ENCODE measurements at regions not wholly inside any gene's neighbourhood (a gene's known extent, or its start where the extent isn't known, plus 50 kb on each side); places are given as distances from the start of the nearest gene placed in this dataset.

DNA sequence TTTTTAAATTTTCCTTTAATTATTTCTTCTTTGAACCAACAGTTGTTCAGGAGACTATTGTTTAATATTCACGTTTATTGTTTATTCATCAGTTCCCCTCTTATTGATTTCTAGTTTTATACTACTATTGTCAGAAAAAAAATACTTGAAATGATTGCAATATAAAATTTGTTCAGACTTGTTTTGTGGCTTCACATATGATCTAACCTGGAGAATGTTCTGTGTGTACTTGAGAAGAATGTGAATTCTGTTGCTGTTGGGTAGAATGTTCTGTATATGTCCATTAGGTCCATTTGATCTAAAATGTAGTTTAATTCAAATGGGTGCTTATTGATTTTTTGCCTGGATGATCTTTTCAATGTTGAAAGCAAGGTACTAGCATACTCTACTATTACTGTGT, 408.7 kb upstream of the RIOK2 start:
- no peak for DNase-seq (ENCODE audit: low spot score)

DNA sequence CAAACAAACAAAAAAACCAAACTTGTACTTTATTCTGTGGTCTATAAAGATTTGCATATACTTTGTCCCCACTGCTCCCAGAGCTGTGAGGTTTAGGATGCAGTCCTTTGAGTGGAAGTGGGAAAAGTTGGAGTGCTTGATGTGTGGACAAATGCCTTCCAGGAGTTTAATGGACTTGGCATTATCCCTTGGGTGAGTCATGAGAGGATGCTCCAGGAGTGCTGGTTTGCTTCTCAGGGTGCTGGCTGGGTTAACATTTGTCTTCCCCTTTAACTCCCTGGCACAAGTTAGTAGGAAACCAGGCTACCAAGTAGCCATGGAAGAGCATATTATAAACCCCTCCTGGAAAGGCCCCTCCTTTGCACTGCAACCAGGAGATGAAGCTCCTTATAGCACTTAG, 417.4 kb upstream of the RIOK2 start:
- no peak for DNase-seq (ENCODE audit: low spot score)

GRCh38 chr5:97601651-97602050, 418.6 kb upstream of the RIOK2 start:
- no peak for DNase-seq (ENCODE audit: low spot score)

GRCh38 chr5:97606531-97606930, 423.5 kb upstream of the RIOK2 start:
- no peak for DNase-seq (ENCODE audit: low spot score)

DNA sequence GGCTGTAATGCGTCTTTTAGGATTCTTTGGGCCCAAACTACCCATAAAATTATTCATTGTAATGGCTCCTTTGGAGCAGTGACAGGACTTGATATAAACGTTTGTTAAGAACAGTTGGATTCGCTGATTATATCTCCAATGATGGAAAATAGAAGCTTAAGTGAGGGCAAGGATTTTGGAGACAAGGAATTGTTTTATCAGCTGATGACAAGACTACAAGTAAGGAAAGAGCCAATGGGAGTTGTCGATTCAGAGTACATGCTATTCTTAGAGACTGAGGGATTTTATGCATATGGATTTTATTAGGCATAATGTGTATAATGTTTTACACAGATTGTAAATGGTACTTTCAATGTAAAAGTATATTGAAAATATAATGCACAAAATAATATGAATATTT, 425.5 kb upstream of the RIOK2 start:
- no peak for DNase-seq (ENCODE audit: low spot score)

DNA sequence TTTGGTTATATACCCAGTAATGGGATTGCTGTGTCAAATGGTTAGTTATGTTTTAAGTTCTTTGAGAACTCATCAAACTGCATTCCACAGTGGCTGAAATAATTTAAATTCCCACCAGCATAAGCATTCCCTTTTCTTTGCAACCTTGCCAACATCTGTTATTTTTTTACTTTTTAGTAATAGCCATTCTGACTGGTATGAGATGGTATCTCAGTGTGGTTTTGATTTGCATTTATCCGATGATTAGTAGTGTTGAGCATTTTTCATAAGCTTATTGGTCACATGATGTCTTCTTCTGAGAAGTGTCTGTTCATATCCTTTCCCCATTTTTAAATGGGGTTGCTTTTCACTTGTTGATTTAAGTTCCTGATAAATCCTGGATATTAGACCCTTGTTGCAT, 435.7 kb upstream of the RIOK2 start:
- no peak for DNase-seq (ENCODE audit: low spot score)

- no peak for DNase-seq (ENCODE audit: low spot score)
Measured at GRCh38 chr5:97623441-97623840, 440.4 kb upstream of the RIOK2 start.

- DNase-seq (ENCODE audit: low spot score) = no peak
Measured at GRCh38 chr5:97624886-97625285, 441.8 kb upstream of the RIOK2 start.

GRCh38 chr5:97627272-97627671, 444.2 kb upstream of the RIOK2 start:
- DNase-seq (ENCODE audit: low spot score) = no peak

GRCh38 chr5:97628031-97628430, 445.0 kb upstream of the RIOK2 start:
- no peak for DNase-seq (ENCODE audit: low spot score)

GRCh38 chr5:97628807-97629206, 445.8 kb upstream of the RIOK2 start:
- no peak for DNase-seq (ENCODE audit: low spot score)

GRCh38 chr5:97629276-97629675, 446.2 kb upstream of the RIOK2 start:
- no peak for DNase-seq (ENCODE audit: low spot score)

DNA sequence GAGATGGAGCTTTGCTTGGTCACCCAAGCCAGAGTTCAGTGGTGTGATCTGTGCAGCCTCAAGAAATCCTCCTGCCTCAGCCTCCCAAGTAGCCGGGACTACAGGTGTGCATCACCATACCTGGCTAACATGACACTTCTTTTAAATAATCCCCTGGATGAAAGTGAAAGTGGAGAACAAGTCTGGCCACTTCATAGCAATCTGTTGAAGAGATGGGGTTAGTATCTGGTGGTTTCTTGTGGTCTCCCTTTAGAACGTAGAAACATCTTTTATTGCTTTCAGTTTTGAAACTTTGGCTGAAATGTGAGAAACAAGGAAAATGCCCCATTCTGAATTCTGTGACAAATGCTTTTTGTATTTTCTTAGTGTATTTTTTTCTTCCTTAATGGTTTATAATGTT, 452.5 kb upstream of the RIOK2 start:
- no peak for DNase-seq (ENCODE audit: low spot score)

DNA sequence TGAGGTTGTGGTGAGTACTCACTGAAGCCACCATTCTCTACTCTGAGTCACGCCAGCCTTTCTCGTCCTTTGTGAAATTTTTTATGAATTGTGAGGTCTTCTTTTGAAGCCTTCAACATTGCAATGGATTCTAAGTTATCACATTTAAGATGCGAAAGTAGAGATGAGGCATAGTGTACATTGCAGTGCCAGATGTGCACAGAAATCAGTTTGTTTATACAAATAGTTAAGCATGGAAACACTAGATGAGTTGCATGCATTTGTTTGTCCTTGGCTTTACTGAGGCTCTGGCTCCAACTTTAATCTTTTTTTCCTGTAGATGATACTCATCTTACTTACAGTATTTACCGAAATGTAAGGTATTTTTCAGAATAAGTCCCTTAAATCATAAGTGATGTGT, 453.7 kb upstream of the RIOK2 start:
- no peak for DNase-seq (ENCODE audit: low spot score)

- DNase-seq (ENCODE audit: low spot score) = no peak
Measured at GRCh38 chr5:97641081-97641480, 458.0 kb upstream of the RIOK2 start.

DNA sequence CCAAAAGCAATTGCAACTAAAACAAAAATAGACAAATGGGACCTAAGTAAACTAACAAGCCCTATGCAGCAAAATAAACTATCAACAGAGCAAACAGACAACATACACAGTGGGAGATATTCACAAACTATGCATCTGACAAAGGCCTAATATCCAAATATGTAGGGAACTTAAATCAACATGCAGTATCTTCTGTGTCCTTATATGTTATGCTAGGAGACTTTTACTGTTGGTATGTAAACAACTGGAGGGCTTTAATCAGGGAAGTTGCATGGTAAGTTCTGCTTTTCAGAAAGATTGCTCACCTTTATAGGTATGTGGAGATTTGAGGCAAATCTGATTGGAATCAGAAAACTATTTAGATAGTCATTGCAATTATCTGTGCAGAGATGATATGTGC, 461.2 kb upstream of the RIOK2 start:
- DNase-seq (ENCODE audit: low spot score) = no peak

- no peak for DNase-seq (ENCODE audit: low spot score)
Measured at GRCh38 chr5:97644896-97645295, 461.8 kb upstream of the RIOK2 start.

DNA sequence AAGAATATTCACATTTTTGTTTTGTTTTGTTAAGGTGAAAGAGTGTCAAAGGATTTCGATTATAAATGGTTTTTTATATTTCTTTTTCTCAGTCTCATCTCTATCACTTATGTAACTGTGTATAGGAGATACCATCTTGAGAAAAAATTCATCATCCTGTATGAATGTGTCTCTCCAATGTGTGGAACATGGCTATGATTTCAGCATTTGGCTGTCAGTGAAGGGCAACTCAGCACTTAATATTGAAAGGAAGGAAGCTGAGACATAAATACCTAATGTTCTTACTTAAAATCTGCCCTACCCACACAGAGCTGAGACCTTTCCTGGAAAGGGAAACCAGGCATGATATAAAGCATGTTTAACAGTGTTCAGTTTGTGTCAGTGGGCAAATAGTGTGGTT, 474.2 kb upstream of the RIOK2 start:
- no peak for DNase-seq (ENCODE audit: low spot score)

DNA sequence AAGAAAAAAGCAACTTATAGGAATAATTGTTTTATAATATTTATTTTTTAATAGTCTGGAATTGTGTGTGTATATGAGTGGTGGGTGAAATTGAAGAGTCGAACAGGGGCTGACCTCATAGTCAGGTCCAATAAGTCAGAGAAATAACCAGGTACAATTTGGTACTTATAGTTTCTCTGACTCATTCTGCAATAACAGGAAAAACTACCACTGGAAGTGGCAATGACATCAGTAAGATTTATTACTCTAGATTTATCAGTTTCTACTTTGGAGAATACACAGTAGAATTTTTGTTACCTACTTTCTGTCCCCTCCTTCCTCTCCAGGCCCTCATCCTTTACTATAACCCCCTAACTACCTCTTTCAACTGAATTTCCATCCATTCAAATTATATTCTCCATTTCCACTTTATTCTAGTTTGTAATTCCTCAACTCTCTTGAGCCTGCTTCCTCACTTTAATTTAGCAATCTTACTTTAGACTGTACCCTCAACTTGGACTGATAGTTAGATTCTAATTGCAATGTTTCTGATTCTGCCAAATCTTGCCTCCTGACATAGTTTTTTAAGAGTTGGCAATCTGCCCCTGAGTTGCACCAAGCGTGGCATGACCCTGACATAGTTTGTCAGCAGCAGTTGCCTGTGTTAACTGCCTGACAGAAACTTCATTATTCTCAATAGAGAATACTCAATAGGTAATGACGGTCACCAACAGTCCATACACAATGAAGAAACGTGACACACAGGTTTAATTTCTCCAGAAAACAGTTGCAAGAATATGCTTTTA, 475.3 kb upstream of the RIOK2 start:
- DNase-seq (ENCODE audit: low spot score) = no peak

GRCh38 chr5:97666783-97667182, 483.7 kb upstream of the RIOK2 start:
- DNase-seq (ENCODE audit: low spot score) = no peak

DNA sequence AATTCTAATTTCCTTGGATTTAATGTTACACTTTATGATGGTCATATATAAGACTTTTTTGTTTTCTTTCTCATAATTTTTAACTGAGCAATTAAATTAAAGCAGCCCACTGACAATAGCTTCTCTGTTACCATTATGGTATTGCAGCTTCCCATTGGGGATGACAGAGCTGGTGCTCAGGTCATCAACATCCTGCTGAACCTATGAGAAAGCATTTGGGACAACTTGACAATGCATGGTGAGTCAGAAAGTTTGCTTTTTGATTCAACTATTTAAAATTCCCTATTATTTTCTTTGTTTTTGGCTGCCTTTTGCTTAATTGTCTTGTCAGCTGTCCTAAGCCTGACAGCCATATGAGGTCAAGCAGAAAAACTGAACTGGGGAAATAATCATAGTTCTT, 487.4 kb upstream of the RIOK2 start:
- DNase-seq (ENCODE audit: low spot score) = no peak

DNA sequence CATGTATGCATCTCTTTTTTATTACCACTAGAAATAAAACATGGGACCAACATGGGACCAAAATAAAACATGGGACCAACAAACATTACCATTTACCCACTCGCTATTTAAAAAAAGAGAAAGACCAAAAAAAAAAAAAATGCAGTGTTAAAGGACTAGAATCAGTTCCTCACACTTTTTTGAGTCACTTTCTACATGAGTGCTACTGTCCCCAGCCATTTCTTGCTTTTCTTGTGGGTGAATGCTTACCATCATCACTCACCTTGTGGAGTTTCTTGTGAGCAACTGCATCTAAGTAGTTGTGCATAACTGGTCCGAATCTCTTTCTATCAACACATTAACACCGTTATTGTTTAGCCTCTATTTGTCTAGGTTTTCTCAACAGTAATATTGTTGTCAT, 493.6 kb upstream of the RIOK2 start:
- no peak for DNase-seq (ENCODE audit: low spot score)

DNA sequence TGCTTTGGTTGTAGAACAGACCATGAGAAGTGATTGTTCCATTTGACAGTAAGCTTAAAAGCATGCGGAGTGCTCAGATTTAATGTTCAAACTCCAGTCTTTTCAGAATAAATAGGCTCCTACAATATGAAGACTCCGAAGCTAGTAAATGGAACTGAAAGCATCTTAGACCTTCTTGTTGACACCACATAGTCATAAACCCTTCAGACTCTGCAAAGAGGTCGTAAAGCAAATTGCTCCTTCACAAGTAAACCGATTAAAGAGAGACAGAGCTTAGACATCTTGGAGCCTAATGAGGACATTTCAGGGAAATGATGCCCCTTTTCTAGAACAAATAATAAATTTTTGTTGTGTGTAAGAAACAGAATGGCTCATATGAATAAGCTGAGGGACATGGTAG, 511.0 kb upstream of the RIOK2 start:
- DNase-seq (ENCODE audit: low spot score) = no peak

DNA sequence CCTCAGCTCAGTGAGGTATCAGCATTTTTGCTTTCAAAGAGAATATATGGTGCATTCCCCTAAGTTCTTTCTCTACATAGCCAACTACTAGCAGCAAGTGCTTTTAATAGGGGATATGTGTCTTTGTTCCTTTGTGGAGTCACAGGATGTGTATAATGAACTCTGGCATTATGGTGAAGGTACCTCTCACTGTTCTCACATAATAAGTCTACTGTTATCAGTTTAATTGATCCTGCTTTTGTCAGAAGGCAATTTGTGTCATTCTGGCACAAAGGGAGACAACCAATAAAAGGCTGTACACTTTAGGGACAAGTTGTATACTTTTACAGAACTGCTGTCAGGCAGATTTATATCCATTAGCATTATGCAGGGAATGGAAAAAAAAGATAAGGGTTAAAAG, 531.4 kb upstream of the RIOK2 start:
- no peak for DNase-seq (ENCODE audit: low spot score)

DNA sequence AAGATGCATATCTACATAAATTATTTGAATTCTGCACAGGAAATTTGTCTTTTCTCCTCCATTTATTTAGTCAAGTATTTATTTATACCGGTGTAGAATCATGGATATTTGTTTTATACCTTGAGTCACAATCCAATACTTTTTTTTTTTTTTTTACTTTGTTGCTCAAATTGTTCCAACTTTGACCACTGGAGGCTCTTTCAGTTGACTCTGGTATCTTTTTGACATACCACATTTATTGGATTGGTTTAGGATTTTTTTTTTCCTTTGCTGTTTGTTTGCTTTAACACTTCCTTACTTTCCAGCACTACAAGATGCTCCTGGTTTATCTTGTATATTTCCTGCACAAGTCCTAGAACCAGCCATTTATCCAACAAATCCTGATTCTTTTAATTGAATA, 543.1 kb upstream of the RIOK2 start:
- DNase-seq (ENCODE audit: low spot score) = no peak
